Vagina (tissue), 2 donors: ENCODE measurements at regions not wholly inside any gene's neighbourhood (a gene's known extent, or its start where the extent isn't known, plus 50 kb on each side); places are given as distances from the start of the nearest gene placed in this dataset.

Experiments
- DNase-seq, 2 donors: peaks; one replicate each; pipeline ENCODE4 v3.0.0-alpha.2; 2017; ENCODE audit errors: extremely low spot score in 2 of 2
- H3K27ac ChIP-seq: fragments of 200-600 bp; sonication (generic); one replicate; pipeline ENCODE4 v1.5.1; 2019
- H3K27me3 ChIP-seq: fragments of 200-600 bp; sonication (generic); one replicate; pipeline ENCODE4 v1.5.1; 2019
- H3K36me3 ChIP-seq, 2 donors: fragments of 200-600 bp; sonication (generic); one replicate each; pipeline ENCODE4 v1.5.1; 2017 to 2019
- H3K4me1 ChIP-seq: fragments of 200-600 bp; sonication (generic); one replicate; pipeline ENCODE4 v1.5.1; 2019
- H3K4me3 ChIP-seq, 2 donors: fragments of 200-600 bp; sonication (generic); 1 replicate in 1 of 2; 2 replicates in 1 of 2; pipeline ENCODE4 v1.5.1; 2016 to 2019
- H3K9me3 ChIP-seq: fragments of 200-600 bp; sonication (generic); one replicate; pipeline ENCODE4 v1.5.1; 2019
- CTCF ChIP-seq, 3 experiments: fragments of 450-650 bp in 2 of 3; fragments of 200-600 bp in 1 of 3; sonication (generic) in 1 of 3; IDR thresholded peaks; one replicate each; pipeline ENCODE4 v1.5.1; 2017 to 2019; ENCODE audit warnings: antibody characterized with exemption in 3 of 3, mild to moderate bottlenecking in 2 of 3, moderate library complexity in 2 of 3
- POLR2A ChIP-seq, 2 donors: fragments of 450-650 bp; IDR thresholded peaks; one replicate each; pipeline ENCODE4 v1.6.1; 2017; ENCODE audit warnings: antibody characterized with exemption in 2 of 2, mild to moderate bottlenecking in 2 of 2, moderate library complexity in 2 of 2
- POLR2AphosphoS5 ChIP-seq, 2 donors: sonication (generic); formaldehyde crosslinking; IDR thresholded peaks; one replicate each; pipeline ENCODE4 v1.9.0; 2017; ENCODE audit warnings: antibody characterized with exemption in 2 of 2, mild to moderate bottlenecking in 2 of 2, low read depth in 1 of 2; ENCODE audit not compliant: insufficient read depth in 1 of 2
- intact Hi-C: fragments of 100-400 bp; cut with DNase I; formaldehyde crosslinking; loops from one replicate; pipeline ENCODE4 v1.15.1; 2023

- no peak for TF ChIP-seq POLR2A (IDR thresholded peaks at IDR 0.05)
- no peak for TF ChIP-seq CTCF (IDR thresholded peaks at IDR 0.05)
- no peak for TF ChIP-seq POLR2AphosphoS5 (IDR thresholded peaks at IDR 0.05; ENCODE audit: insufficient read depth in 1 of 2, low read depth in 1 of 2)
- intact Hi-C loops: no loop called here
- H3K27ac ChIP-seq: no peak overlapping the region
- H3K4me1 ChIP-seq: no peaks in the 10 kb centered on the region
- no peaks in the 10 kb centered on the region for H3K36me3 ChIP-seq
- DNase-seq: no peak
- H3K4me3 ChIP-seq: no peak overlapping the region
- no peaks in the 10 kb centered on the region for H3K9me3 ChIP-seq
- no peaks in the 10 kb centered on the region for H3K27me3 ChIP-seq
These were observed 93.1 kb upstream of the SLC6A11 start for GRCh38 chr3:10722911-10723310.

- no peak for DNase-seq
- no peaks in the 10 kb centered on the region for H3K9me3 ChIP-seq
- TF ChIP-seq CTCF (IDR thresholded peaks at IDR 0.05) (no peak), POLR2AphosphoS5 (IDR thresholded peaks at IDR 0.05; ENCODE audit: insufficient read depth in 1 of 2, low read depth in 1 of 2) (no peak), POLR2A (IDR thresholded peaks at IDR 0.05) (no peak)
- H3K36me3 ChIP-seq: no peaks in the 10 kb centered on the region
- no peaks in the 10 kb centered on the region for H3K4me1 ChIP-seq
- H3K4me3 ChIP-seq: no peak overlapping the region
- H3K27me3 ChIP-seq: no peaks in the 10 kb centered on the region
- H3K27ac ChIP-seq: no peak overlapping the region
- intact Hi-C loops: no loop called here
These were observed 92.0 kb upstream of the SLC6A11 start for GRCh38 chr3:10723991-10724390.

GRCh38 chr3:10725067-10725466 lies 91.0 kb upstream of the SLC6A11 start:
- Histone ChIP-seq H3K4me3 (no peak overlapping the region), H3K9me3 (no peaks in the 10 kb centered on the region), H3K4me1 (no peaks in the 10 kb centered on the region), H3K27ac (no peak overlapping the region), H3K27me3 (no peaks in the 10 kb centered on the region), H3K36me3 (no peaks in the 10 kb centered on the region)
- intact Hi-C loops: no loop called here
- no peak for DNase-seq
- TF ChIP-seq POLR2A (IDR thresholded peaks at IDR 0.05): no peak
- no peak for TF ChIP-seq POLR2AphosphoS5 (IDR thresholded peaks at IDR 0.05; ENCODE audit: insufficient read depth in 1 of 2, low read depth in 1 of 2)
- no peak for TF ChIP-seq CTCF (IDR thresholded peaks at IDR 0.05)

- DNase-seq: no peak
- TF ChIP-seq CTCF (IDR thresholded peaks at IDR 0.05): no peak
- TF ChIP-seq POLR2A (IDR thresholded peaks at IDR 0.05): no peak
- TF ChIP-seq POLR2AphosphoS5 (IDR thresholded peaks at IDR 0.05; ENCODE audit: insufficient read depth in 1 of 2, low read depth in 1 of 2): no peak
- Histone ChIP-seq H3K4me3 (no peak overlapping the region), H3K4me1 (no peaks in the 10 kb centered on the region), H3K9me3 (no peaks in the 10 kb centered on the region), H3K27me3 (no peaks in the 10 kb centered on the region), H3K27ac (no peak overlapping the region), H3K36me3 (no peaks in the 10 kb centered on the region)
- intact Hi-C loops: no loop called here
These were observed 90.2 kb upstream of the SLC6A11 start for GRCh38 chr3:10725846-10726245.

GRCh38 chr3:10726787-10727186 lies 89.2 kb upstream of the SLC6A11 start:
- intact Hi-C loops: no loop called here
- no peak for DNase-seq
- no peak overlapping the region for H3K27ac ChIP-seq

More at GRCh38 chr3:10726787-10727186, 89.2 kb upstream of the SLC6A11 start:
- Histone ChIP-seq H3K4me1 (no peaks in the 10 kb centered on the region), H3K9me3 (no peaks in the 10 kb centered on the region), H3K36me3 (no peaks in the 10 kb centered on the region), H3K27me3 (no peaks in the 10 kb centered on the region), H3K4me3 (no peak overlapping the region)
- TF ChIP-seq POLR2A (IDR thresholded peaks at IDR 0.05) (no peak), CTCF (IDR thresholded peaks at IDR 0.05) (no peak), POLR2AphosphoS5 (IDR thresholded peaks at IDR 0.05; ENCODE audit: insufficient read depth in 1 of 2, low read depth in 1 of 2) (no peak)
